ENCODE measurements at regions not wholly inside any gene's neighbourhood (a gene's known extent, or its start where the extent isn't known, plus 50 kb on each side); places are given as distances from the start of the nearest gene placed in this dataset.

- no peak overlapping the region for H3K4me3 ChIP-seq (ENCODE audit: low read length)
- H3K79me2 ChIP-seq (replicated peaks; ENCODE audit: insufficient read depth, low read length) = no peaks in the 10 kb centered on the region
- no peak overlapping the region for H3K27ac ChIP-seq (ENCODE audit: low read length)
- H3K9me3 ChIP-seq (ENCODE audit: low read length) = no peaks in the 10 kb centered on the region
- H3F3A ChIP-seq (ENCODE audit: insufficient read depth, low read length, poor library complexity, severe bottlenecking) = no peaks in the 10 kb centered on the region
- no peaks in the 10 kb centered on the region for H3K9me2 ChIP-seq (ENCODE audit: insufficient read depth, low read length)
- H3K9ac ChIP-seq (ENCODE audit: low read length) = no peak overlapping the region
- no peaks in the 10 kb centered on the region for H3K27me3 ChIP-seq (ENCODE audit: insufficient read depth, low read depth, low read length)
- no peaks in the 10 kb centered on the region for H3K36me3 ChIP-seq (ENCODE audit: insufficient read depth, low read length)
- H4K20me1 ChIP-seq (ENCODE audit: insufficient read depth) = no peaks in the 10 kb centered on the region
- no peak overlapping the region for H3K4me2 ChIP-seq (ENCODE audit: low read length)
- H2AFZ ChIP-seq (ENCODE audit: low read depth, low read length) = no peak overlapping the region
- TF ChIP-seq CTCF (IDR thresholded peaks at IDR 0.05; ENCODE audit: poor library complexity, severe bottlenecking) = no peak
Observed at GRCh38 chr2:179355881-179356280, 91.2 kb upstream of the SESTD1 start.

- Histone ChIP-seq H4K20me1 (ENCODE audit: insufficient read depth) (no peaks in the 10 kb centered on the region), H3K4me2 (ENCODE audit: low read length) (no peak overlapping the region), H3K79me2 (replicated peaks; ENCODE audit: insufficient read depth, low read length) (no peaks in the 10 kb centered on the region), H3K9me3 (ENCODE audit: low read length) (no peaks in the 10 kb centered on the region), H3K9ac (ENCODE audit: low read length) (no peak overlapping the region), H3F3A (ENCODE audit: insufficient read depth, low read length, poor library complexity, severe bottlenecking) (no peaks in the 10 kb centered on the region), H3K9me2 (ENCODE audit: insufficient read depth, low read length) (no peaks in the 10 kb centered on the region), H3K36me3 (ENCODE audit: insufficient read depth, low read length) (no peaks in the 10 kb centered on the region), H3K27ac (ENCODE audit: low read length) (no peak overlapping the region), H3K4me3 (ENCODE audit: low read length) (no peak overlapping the region), H2AFZ (ENCODE audit: low read depth, low read length) (no peak overlapping the region), H3K27me3 (ENCODE audit: insufficient read depth, low read depth, low read length) (no peaks in the 10 kb centered on the region)
- peak; percentile 65 for TF ChIP-seq CTCF (IDR thresholded peaks at IDR 0.05; ENCODE audit: poor library complexity, severe bottlenecking)
- no peak for TF ChIP-seq REST (IDR thresholded peaks at IDR 0.05; ENCODE audit: borderline replicate concordance)
- TF ChIP-seq POLR2AphosphoS5 (IDR thresholded peaks at IDR 0.05) = no peak
- peak; percentile 59 for TF ChIP-seq RAD21 (conservative IDR thresholded peaks at IDR 0.05)
- TF ChIP-seq TAF1 (IDR thresholded peaks at IDR 0.05; ENCODE audit: low read depth) = no peak
- TF ChIP-seq EZH2 (IDR thresholded peaks at IDR 0.05; ENCODE audit: borderline replicate concordance, insufficient read depth, low read length, poor library complexity, severe bottlenecking) = no peak
- TF ChIP-seq SMC3 (conservative IDR thresholded peaks at IDR 0.05; ENCODE audit: poor library complexity) = peak; percentile 62
Observed at GRCh38 chr2:179354739-179355537, 90.3 kb upstream of the SESTD1 start.

Measured in neural cell (in vitro differentiated cells).